Neural cell (in vitro differentiated cells): ENCODE measurements at regions not wholly inside any gene's neighbourhood (a gene's known extent, or its start where the extent isn't known, plus 50 kb on each side); places are given as distances from the start of the nearest gene placed in this dataset.

Experiments used
- CTCF ChIP-seq: fragments of 450-650 bp; IDR thresholded peaks from 2 replicates; pipeline ENCODE4 v1.5.1; 2014; ENCODE audit warnings: antibody characterized with exemption, mild to moderate bottlenecking, moderate library complexity; ENCODE audit not compliant: poor library complexity, severe bottlenecking
- MXI1 ChIP-seq: fragments of 450-650 bp; conservative IDR thresholded peaks from 2 replicates; pipeline ENCODE4 v1.6.1; 2014; ENCODE audit warnings: antibody characterized with exemption, mild to moderate bottlenecking; ENCODE audit not compliant: poor library complexity, severe bottlenecking
- REST ChIP-seq: IDR thresholded peaks from 2 replicates; pipeline ENCODE4 v1.6.1; 2012; ENCODE audit warnings: borderline replicate concordance

- TF ChIP-seq CTCF (no peak), MXI1 (no peak), REST (no peak)
Observed at GRCh38 chr7:125563964-125564529, 634.4 kb upstream of the POT1 start.
